ENCODE measurements at regions not wholly inside any gene's neighbourhood (a gene's known extent, or its start where the extent isn't known, plus 50 kb on each side); places are given as distances from the start of the nearest gene placed in this dataset.

- TF ChIP-seq CTCF (IDR thresholded peaks at IDR 0.05) (no peak), POLR2A (IDR thresholded peaks at IDR 0.05) (no peak), POLR2AphosphoS5 (IDR thresholded peaks at IDR 0.05) (no peak)
Observed at GRCh38 chr10:21340331-21340730, 185.2 kb downstream of the SKIDA1 start.

Data from breast epithelium (tissue), 3 donors.